Skeletal muscle tissue (tissue), 3 donors: ENCODE measurements at regions not wholly inside any gene's neighbourhood (a gene's known extent, or its start where the extent isn't known, plus 50 kb on each side); places are given as distances from the start of the nearest gene placed in this dataset.

Experiments
- H3K27ac ChIP-seq: one replicate; pipeline ENCODE4 v1.7.0; 2013; ENCODE audit warnings: mild to moderate bottlenecking, low read depth, low read length, inconsistent platforms
- H3K27me3 ChIP-seq, 3 donors: one replicate each; pipeline ENCODE4 v1.7.0; 2013; ENCODE audit warnings: low read length in 3 of 3; ENCODE audit not compliant: control insufficient read depth in 3 of 3, insufficient read depth in 3 of 3
- H3K36me3 ChIP-seq, 3 donors: one replicate each; pipeline ENCODE4 v1.7.0; 2013; ENCODE audit warnings: low read length in 3 of 3; ENCODE audit not compliant: control insufficient read depth in 3 of 3, insufficient read depth in 3 of 3
- H3K4me1 ChIP-seq, 3 donors: one replicate each; pipeline ENCODE4 v1.7.0; 2013; ENCODE audit warnings: low read length in 3 of 3, mild to moderate bottlenecking in 3 of 3; ENCODE audit not compliant: control insufficient read depth in 3 of 3, insufficient read depth in 3 of 3
- H3K4me3 ChIP-seq, 3 donors: one replicate each; pipeline ENCODE4 v1.7.0; 2013; ENCODE audit warnings: low read length in 3 of 3
- H3K9ac ChIP-seq, 3 donors: one replicate each; pipeline ENCODE4 v1.7.0; 2013; ENCODE audit warnings: low read length in 3 of 3, mild to moderate bottlenecking in 3 of 3, moderate library complexity in 2 of 3, low read depth in 1 of 3
- H3K9me3 ChIP-seq, 3 donors: one replicate each; pipeline ENCODE4 v1.7.0; 2013; ENCODE audit warnings: low read length in 3 of 3; ENCODE audit not compliant: control insufficient read depth in 3 of 3
- donor health status: Osteomylitis.

DNA sequence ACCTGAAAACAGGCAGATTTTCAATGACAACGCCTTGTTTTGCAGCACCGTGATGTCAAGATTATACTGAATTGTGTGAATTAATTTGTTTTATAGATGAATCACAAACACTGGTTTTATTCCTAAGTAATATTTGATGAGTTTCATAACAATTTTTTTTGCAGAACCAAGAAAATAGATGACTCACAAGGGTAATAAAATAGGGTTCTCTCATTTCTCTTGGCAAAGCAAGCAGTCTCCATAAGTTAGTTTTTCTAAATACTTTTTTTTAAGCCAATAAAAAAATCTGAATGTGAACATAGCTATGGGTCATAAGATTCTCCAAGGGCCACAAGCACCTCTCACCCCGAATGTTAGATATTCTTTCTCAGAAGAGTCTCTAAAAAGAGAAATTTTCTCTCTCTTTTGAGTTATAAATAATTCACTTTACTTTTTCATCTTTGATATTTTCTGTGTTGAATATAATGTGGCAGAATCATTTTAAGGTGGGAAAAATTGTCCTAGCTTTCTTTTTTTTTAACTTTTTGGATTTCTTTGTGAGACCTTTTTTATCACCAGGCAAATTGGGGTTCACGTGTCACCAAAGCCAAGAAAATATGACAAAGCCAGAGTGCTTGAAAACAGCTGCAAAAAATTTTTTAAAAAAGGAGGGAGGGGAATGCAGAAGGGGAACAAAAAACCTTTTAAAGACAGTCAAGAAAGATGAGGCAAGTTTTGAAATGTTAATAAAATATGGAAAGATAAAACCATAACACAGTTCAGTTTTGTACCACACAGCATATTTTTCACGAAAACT, 174.6 kb upstream of the DAPK1 start:
- Histone ChIP-seq H3K9me3 (no peaks in the 10 kb centered on the region), H3K9ac (no peak overlapping the region), H3K4me3 (no peak overlapping the region), H3K36me3 (no peaks in the 10 kb centered on the region), H3K27me3 (no peaks in the 10 kb centered on the region), H3K27ac (no peak overlapping the region), H3K4me1 (peaks cover 0 to 5% (median 0%) of the 10 kb centered on the region in 3 donors)

DNA sequence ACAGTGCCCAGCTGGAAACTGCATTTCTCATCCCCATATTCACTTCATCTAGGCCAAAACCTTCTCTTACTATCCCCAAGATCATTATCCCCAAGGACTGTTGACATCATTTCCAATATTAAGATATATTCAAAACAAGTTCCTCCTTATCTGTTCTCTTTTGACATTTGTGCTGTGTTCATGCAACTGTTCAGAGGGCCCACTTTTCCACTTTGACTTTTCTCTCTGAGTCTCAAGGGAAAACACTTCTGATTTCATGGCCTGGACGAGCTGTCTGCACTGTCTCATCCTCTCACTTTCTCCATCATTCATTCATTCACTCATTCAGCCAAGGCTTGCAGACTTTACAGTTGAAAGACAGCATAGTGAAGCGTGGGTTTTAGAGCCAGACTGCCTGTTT, 173.7 kb upstream of the DAPK1 start:
- no peak overlapping the region for H3K9ac ChIP-seq
- H3K4me3 ChIP-seq, result no peak overlapping the region
- no peaks in the 10 kb centered on the region for H3K9me3 ChIP-seq
- H3K27ac ChIP-seq, result no peak overlapping the region
- H3K4me1 ChIP-seq, result peaks cover 0 to 5% (median 0%) of the 10 kb centered on the region in 3 donors
- no peaks in the 10 kb centered on the region for H3K36me3 ChIP-seq
- H3K27me3 ChIP-seq, result no peaks in the 10 kb centered on the region

DNA sequence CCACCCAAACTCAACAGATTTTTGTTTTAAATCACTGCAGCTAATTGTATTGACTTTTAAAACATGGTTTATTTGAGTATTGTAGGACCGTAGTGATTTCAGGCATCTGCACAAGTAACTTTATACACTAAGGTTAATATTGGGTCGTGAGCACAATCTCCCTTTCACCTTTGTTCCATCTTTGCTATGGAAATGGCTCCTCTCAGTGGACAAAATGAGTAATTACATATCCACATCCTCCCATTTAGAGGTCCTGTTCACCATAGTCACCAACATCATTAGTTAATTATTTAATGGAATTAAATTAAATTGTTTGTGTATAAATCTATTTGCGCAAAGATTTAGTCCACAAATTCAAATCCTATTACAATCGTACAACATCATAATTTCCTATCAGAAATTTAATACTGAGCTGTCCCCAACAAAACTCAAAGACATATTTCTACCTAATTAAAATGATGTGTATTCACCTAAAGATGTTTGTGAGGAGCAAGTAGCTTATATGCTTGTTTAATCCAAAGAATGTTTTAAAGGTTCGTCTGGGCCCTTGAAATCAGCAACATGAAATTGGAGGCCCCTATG, 173.0 kb upstream of the DAPK1 start:
- Histone ChIP-seq H3K27ac (no peak overlapping the region), H3K9ac (no peak overlapping the region), H3K4me1 (peaks cover 0 to 5% (median 0%) of the 10 kb centered on the region in 3 donors), H3K9me3 (no peaks in the 10 kb centered on the region), H3K4me3 (no peak overlapping the region), H3K36me3 (no peaks in the 10 kb centered on the region), H3K27me3 (no peaks in the 10 kb centered on the region)

DNA sequence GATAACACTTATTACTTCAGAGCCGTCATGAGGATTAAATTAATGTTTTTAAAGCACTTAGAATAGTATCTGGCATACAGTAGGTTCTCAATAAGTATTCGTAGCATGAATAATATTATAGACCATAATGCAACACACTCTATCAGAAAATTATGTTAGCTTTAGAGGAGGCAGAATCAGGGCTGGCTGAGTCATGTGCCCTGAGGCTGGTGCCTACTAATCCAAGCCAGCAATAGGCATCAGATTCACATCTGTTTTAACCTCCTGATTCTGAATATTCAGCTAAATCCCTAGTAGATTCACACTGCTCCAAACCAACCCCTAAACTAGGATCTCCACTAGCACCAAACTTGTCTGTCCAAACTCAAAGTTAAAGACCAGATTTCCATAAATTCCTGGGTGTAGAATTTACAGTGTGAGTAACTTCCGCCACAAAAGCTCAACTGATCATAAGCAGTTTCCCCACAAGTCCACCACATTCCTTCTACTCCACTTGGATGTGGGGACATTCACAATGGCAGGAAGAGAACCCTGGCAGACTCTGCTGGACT, 170.0 kb upstream of the DAPK1 start:
- no peak overlapping the region for H3K27ac ChIP-seq
- H3K9ac ChIP-seq, result no peak overlapping the region
- H3K36me3 ChIP-seq, result no peaks in the 10 kb centered on the region
- peaks cover 3 to 14% (median 7%) of the 10 kb centered on the region in 3 donors for H3K9me3 ChIP-seq
- peaks cover 0 to 5% (median 0%) of the 10 kb centered on the region in 3 donors for H3K4me1 ChIP-seq
- H3K27me3 ChIP-seq, result no peaks in the 10 kb centered on the region
- no peak overlapping the region for H3K4me3 ChIP-seq

DNA sequence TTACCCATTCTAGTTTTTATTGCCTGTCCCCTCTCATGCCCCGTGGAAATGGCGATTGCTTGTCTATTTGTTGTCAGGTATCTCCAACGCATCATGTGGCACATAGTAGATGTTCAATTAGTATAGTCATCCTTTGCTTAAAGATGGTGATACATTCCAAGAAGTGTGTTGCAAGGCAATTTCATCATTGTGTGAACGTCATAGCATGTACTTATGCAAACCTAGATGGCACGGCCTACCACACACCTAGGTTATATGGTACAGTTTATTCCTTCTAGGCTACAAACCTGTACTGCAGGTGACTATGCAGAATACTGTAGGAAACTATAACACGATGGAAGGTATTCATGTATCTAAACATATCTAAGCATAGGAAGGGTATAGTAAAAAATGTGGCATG, 163.9 kb upstream of the DAPK1 start:
- Histone ChIP-seq H3K27me3 (peaks cover 6 to 15% (median 6%) of the 10 kb centered on the region in 3 donors), H3K36me3 (no peaks in the 10 kb centered on the region), H3K9me3 (peaks cover 3 to 14% (median 7%) of the 10 kb centered on the region in 3 donors), H3K27ac (no peak overlapping the region), H3K4me1 (peaks cover 0 to 10% (median 7%) of the 10 kb centered on the region in 3 donors), H3K4me3 (no peak overlapping the region), H3K9ac (no peak overlapping the region)

DNA sequence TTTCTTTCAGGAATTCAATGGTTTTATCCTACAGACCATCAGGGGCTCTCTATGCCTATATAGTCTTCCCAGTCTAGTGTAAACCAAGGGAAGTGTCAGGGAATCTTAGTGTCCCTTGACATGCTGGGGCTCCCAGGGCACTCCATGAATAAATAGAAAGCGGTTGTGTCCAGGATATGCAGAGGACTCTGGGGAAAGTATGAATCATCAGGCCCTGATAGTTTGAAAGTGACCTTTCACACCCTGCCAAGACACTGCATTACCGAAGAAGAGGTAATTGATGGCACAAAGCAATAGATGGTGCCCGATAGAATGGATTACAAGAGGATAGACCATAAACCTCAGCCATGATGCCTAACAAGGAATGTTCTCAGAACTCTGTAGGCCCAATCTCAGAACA, 163.3 kb upstream of the DAPK1 start:
- Histone ChIP-seq H3K9ac (no peak overlapping the region), H3K4me1 (peaks cover 0 to 10% (median 7%) of the 10 kb centered on the region in 3 donors), H3K27ac (no peak overlapping the region), H3K36me3 (no peaks in the 10 kb centered on the region), H3K9me3 (peaks cover 3 to 14% (median 7%) of the 10 kb centered on the region in 3 donors), H3K4me3 (no peak overlapping the region), H3K27me3 (peaks cover 6 to 15% (median 6%) of the 10 kb centered on the region in 3 donors)

DNA sequence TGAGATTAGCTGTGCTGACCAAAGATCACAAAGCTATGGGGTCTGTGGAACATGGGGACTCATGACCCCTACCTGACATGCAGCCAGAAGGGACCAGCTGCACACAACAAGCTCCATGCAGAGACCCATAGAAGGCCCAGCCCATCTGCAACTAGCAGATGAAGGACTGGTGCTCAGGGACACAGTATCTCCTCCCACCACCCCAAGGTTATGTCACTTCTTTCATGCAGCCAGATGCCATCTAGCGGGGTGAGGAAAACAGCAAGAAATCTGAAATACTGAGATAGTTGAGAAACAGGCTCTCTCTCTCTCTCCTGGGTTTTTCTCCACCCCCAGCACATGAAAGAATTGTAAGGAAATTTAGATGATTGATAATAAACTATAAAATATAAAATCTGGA, 161.3 kb upstream of the DAPK1 start:
- Histone ChIP-seq H3K27ac (no peak overlapping the region), H3K9me3 (peaks cover 3 to 7% (median 7%) of the 10 kb centered on the region in 3 donors), H3K4me1 (peaks cover 0 to 10% (median 7%) of the 10 kb centered on the region in 3 donors), H3K27me3 (peaks cover 6 to 15% (median 9%) of the 10 kb centered on the region in 3 donors), H3K36me3 (no peaks in the 10 kb centered on the region), H3K4me3 (no peak overlapping the region), H3K9ac (no peak overlapping the region)

DNA sequence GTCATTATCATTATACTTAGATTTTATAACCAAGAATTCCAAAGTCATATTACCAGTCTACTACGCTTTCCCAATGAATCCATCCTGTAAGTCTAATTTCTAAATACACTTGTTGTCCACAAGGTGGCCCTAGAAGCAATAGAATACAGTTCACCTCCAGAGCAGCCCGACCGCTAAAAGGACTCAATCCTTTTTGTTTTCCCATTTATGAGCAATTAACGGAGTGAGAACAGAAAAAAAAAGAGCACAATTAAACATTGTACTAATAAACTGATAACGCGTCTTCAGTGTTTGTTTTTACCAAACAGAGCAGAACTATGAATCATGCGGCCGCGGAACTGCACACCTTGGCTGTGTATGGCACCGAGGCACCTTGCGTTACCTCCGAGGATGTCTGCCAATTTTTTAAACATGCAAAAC, 160.7 kb upstream of the DAPK1 start:
- H3K27me3 ChIP-seq, result peaks cover 6 to 15% (median 9%) of the 10 kb centered on the region in 3 donors

DNA sequence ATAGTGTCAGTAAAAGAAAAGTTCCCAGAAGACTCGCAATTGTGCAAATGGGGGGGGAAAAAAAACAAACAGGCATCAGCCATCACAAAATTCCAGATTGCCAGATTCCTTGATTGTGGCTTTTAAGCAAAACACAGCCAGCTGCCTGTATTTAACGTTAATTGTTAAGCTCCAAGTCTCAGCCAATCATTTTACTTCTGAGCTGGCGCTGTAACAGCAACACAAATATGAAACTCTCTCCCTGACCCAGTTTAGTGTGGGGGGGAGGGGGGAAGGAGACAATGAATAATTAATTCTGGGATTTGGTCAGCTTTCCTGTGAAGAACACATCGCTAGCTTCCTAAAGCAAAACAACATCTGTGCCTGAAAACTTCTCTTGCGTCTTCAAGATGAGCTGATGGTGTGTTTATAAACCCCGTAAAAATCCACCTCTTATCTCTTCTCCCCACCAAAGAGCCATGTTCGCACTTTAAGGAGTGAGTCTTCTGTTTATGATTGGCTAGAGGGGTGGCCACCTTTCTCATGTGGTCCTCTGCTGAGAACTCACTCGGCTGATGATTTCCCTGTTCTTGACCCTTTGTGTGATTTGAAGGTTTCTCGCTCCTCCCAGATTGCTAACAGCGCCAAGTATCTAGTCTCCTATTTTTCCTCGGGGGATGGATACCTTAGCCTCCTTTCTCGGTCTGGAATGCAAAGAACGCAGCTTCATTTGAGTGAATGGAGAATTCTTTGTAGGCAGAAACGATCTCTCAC, 160.2 kb upstream of the DAPK1 start:
- H3K36me3 ChIP-seq, result no peaks in the 10 kb centered on the region
- peaks cover 6 to 15% (median 9%) of the 10 kb centered on the region in 3 donors for H3K27me3 ChIP-seq
- peak overlapping the region in 1 of 3 donors; percentile 63 for H3K4me3 ChIP-seq
- no peak overlapping the region for H3K9ac ChIP-seq
- H3K27ac ChIP-seq, result no peak overlapping the region
- peaks cover 0 to 10% (median 7%) of the 10 kb centered on the region in 3 donors for H3K4me1 ChIP-seq
- H3K9me3 ChIP-seq, result no peaks in the 10 kb centered on the region

More for the DNA sequence above, 160.7 kb upstream of the DAPK1 start:
- Histone ChIP-seq H3K4me1 (peaks cover 0 to 10% (median 7%) of the 10 kb centered on the region in 3 donors), H3K27ac (no peak overlapping the region), H3K4me3 (peak overlapping the region in 1 of 3 donors; percentile 63), H3K36me3 (no peaks in the 10 kb centered on the region), H3K9ac (no peak overlapping the region), H3K9me3 (peaks cover 0 to 3% (median 3%) of the 10 kb centered on the region in 3 donors)
